AG09319 (cell line): ENCODE measurements at regions not wholly inside any gene's neighbourhood (a gene's known extent, or its start where the extent isn't known, plus 50 kb on each side); places are given as distances from the start of the nearest gene placed in this dataset.

Experiments used
- DNase-seq: peaks from one replicate; pipeline ENCODE4 v3.0.0-alpha.2; 2010; ENCODE audit warnings: low read depth; ENCODE audit errors: extremely low read depth
- TF ChIP-seq, protein P1 (sequence below): IDR thresholded peaks from 2 replicates; pipeline ENCODE4 v1.5.1; 2011; ENCODE audit warnings: low read depth, mild to moderate bottlenecking, inconsistent platforms, low read length, moderate library complexity

DNA sequence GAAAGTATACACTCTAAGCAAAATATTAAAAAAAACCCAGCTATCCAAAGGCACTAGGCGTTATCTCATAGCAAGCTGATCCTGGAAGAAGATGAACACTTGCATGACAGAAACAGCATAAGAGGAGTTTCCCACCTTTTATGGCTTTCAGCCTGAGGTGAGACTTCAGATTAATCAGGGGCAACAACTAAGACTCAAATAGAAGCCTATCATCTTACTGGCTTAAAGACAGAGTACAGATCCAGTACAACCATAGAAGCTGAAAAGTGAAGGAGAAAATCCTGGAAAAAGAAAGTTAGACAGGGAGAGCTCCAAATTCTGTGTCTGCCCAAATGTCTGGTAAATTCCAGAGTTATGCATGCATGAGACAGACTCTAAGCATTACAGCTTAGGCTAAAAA, 360.8 kb upstream of the KCNN2 start:
- no peak for DNase-seq
- TF ChIP-seq, protein P1, sequence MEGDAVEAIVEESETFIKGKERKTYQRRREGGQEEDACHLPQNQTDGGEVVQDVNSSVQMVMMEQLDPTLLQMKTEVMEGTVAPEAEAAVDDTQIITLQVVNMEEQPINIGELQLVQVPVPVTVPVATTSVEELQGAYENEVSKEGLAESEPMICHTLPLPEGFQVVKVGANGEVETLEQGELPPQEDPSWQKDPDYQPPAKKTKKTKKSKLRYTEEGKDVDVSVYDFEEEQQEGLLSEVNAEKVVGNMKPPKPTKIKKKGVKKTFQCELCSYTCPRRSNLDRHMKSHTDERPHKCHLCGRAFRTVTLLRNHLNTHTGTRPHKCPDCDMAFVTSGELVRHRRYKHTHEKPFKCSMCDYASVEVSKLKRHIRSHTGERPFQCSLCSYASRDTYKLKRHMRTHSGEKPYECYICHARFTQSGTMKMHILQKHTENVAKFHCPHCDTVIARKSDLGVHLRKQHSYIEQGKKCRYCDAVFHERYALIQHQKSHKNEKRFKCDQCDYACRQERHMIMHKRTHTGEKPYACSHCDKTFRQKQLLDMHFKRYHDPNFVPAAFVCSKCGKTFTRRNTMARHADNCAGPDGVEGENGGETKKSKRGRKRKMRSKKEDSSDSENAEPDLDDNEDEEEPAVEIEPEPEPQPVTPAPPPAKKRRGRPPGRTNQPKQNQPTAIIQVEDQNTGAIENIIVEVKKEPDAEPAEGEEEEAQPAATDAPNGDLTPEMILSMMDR: no peak

DNA sequence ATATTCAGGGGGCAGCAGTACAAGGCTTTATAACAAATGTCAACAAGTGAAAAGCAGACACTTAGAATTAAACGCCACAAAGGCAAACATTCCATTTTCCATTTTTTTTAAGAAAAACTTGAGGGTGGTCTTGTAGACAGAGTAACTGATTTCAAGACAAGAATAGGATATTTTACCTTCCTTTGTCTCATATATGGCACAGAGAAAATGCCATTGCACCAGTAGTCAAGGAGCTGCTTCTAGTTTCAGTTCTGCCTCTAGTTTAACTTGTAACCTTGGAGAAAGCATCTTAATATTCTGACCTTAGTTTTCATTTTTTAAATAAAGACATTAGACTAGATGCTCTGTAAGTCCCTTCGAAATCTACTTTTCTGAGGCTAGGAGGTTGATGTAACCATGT, 355.3 kb upstream of the KCNN2 start:
- TF ChIP-seq, protein P1: no peak
- DNase-seq: no peak

DNA sequence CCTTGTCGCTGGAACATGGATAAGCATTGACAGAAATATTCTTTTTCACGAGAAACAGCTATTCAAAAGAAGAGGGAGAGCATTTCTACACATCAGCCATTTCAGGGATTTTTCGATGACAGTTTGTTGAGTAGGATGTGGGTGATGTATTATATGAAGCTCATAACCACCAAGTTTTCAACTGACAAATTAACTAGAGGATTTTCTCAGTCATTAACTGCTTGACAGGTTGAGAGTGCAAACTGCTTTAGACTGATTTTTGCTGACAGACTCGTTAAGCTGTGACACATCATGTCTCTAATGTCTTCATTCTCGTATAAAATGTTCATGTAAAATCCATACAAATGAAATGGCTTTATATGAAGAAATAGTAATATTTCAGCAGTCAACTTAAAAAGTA, 354.2 kb upstream of the KCNN2 start:
- no peak for DNase-seq
- TF ChIP-seq, protein P1: no peak

DNA sequence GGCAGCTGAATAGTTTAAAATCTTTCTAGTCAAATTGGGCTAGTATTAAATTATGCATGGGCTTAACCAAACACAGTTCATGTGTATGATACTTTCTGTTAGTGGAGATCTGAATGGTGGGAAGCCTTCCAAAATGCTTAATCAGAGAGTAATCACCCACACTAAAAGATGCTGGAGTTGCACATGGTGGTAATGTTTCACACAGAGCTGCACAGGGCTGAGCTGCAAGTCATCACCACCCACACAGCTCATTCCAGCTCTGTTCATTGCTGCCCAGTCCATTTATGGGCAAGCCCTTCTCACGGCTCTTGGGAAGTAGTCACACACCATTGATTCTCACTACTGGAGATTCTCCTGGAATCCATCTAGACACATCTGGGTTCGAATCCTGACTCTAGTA, 351.5 kb upstream of the KCNN2 start:
- TF ChIP-seq, protein P1: no peak
- no peak for DNase-seq

DNA sequence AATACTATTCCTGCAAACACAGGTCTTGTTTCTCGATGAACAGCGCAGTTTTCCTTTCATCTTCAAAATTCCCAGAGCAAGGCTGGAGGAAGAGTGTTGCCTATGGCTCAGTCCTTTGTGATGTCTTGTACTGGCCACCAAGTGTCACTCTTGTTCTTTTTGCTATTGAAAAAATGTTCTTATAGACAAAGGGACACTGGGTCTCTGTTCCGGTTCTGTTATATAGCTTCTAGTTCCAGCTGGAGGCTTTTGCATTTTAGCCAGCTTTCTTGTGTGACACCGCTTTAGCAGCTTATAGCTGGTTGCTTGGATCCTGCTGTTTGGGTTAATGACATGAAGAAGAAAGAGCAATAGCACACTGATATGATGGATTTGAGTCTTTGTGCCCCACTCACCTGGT, 343.7 kb upstream of the KCNN2 start:
- no peak for DNase-seq
- TF ChIP-seq, protein P1: no peak; the same call in 1 of the 2 replicates

DNA sequence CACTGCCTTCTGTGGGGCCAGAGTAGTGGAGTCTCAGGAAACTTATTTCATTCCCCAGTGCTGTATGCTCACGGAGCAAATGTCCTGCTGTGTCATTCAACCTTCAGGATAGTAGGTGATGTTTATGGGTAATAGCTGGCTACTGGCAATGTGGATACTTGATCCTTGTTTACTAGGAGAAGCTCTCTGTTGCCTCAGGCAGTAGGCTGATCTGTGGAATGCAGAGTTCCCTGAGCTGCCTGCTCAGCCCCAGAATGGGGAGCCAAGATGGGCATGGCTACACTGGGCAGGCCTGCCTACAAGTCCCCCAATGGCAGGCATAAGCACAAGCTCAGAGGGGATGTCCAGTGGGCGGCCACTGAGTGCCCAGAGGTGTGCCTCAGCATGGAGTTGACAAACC, 323.1 kb upstream of the KCNN2 start:
- TF ChIP-seq, protein P1: no peak
- no peak for DNase-seq

DNA sequence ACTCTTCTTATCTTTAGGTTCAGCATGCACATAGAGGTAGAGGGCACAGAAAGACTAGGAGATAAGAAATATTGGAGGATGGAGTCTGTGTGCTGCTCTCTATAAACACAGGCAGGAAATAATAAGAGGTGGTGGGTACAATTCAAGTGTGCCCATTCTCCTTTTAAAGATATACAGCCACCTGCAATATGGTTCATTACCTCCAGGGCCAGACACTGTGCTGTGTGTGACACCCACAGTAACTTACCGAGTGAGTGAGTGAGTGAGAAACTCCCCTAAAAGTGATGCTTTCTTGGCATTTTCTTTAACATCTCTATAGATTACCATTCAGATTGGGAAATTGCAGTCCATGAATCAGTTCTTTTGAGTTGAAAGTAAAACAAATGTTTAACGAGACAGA, 311.8 kb upstream of the KCNN2 start:
- TF ChIP-seq, protein P1: no peak

DNA sequence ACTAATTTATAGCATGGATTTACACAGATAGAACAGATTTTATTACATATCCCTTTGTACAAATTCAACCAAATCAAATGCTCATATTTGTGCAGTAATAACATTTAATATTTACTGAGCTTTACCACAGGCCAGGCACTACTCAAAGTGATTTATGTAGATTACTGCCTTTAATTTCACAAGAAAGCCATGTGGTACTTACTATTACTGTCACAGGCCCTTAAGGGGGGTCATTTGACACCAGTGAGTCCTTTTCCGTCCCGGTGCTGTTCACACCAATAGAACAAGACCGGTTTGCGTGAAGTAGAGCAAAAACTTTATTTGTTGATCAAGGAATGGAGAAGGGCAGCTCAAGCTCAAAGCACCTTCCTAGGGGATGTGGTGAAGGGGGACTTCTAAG, 308.5 kb upstream of the KCNN2 start:
- TF ChIP-seq, protein P1: no peak
- DNase-seq: no peak

More for the DNA sequence above, 311.8 kb upstream of the KCNN2 start:
- no peak for DNase-seq
